ENCODE measurements at regions not wholly inside any gene's neighbourhood (a gene's known extent, or its start where the extent isn't known, plus 50 kb on each side); places are given as distances from the start of the nearest gene placed in this dataset.

DNA sequence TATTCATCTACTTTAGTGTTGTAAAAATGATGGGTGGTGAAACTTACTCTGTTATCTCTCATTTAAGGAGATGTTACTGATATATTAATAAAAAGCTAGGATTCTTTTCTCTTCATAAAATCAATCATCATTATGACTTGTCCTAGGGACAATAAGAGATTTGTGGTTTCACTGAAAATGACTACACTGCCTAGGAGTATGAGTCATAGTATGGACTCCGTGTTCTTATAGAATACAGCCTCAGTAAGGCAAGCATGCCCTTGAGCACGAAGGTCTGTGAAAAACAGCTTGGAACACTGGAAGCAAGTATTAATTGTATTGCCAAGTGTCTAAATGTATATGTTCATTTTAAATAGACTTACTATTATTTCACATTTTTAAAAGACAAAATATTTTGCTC is 749.2 kb upstream of the PCDH15 start:
- TF ChIP-seq POLR2AphosphoS5 (IDR thresholded peaks at IDR 0.05; ENCODE audit: low read depth, low read length) (no peak), FOXP2 (optimal IDR thresholded peaks at IDR 0.05; ENCODE audit: borderline replicate concordance, extremely low read depth, extremely low read length, insufficient read depth) (no peak), SIN3A (IDR thresholded peaks at IDR 0.05; ENCODE audit: borderline replicate concordance, insufficient read depth, low read length) (no peak)
- TF ChIP-seq, protein P1, sequence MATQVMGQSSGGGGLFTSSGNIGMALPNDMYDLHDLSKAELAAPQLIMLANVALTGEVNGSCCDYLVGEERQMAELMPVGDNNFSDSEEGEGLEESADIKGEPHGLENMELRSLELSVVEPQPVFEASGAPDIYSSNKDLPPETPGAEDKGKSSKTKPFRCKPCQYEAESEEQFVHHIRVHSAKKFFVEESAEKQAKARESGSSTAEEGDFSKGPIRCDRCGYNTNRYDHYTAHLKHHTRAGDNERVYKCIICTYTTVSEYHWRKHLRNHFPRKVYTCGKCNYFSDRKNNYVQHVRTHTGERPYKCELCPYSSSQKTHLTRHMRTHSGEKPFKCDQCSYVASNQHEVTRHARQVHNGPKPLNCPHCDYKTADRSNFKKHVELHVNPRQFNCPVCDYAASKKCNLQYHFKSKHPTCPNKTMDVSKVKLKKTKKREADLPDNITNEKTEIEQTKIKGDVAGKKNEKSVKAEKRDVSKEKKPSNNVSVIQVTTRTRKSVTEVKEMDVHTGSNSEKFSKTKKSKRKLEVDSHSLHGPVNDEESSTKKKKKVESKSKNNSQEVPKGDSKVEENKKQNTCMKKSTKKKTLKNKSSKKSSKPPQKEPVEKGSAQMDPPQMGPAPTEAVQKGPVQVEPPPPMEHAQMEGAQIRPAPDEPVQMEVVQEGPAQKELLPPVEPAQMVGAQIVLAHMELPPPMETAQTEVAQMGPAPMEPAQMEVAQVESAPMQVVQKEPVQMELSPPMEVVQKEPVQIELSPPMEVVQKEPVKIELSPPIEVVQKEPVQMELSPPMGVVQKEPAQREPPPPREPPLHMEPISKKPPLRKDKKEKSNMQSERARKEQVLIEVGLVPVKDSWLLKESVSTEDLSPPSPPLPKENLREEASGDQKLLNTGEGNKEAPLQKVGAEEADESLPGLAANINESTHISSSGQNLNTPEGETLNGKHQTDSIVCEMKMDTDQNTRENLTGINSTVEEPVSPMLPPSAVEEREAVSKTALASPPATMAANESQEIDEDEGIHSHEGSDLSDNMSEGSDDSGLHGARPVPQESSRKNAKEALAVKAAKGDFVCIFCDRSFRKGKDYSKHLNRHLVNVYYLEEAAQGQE (IDR thresholded peaks at IDR 0.05; ENCODE audit: insufficient read depth in 1 of 2, low read depth in 2 of 2, low read length in 2 of 2) = no peak
